ENCODE measurements at regions not wholly inside any gene's neighbourhood (a gene's known extent, or its start where the extent isn't known, plus 50 kb on each side); places are given as distances from the start of the nearest gene placed in this dataset.

DNA sequence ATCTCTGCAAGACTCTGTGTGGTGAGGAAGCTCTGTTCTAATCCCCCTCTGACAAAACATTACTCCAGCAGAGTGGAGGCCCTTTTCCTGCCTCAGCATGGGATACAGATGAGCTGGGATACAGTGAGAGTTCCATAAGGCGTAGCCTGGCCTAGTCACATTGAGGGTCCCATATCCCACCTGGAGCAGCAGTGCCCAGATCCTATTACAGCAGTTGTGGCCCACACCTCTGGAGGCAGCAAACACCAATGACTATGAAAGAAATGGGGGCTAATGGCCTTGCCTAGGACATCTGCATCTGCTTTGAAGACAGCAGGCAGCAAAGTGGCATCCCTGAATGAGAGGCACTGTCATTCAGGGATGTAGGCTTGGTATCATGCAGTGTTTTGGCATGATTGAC, 534.5 kb downstream of the TDRD15 start:
- TF ChIP-seq, protein P1, sequence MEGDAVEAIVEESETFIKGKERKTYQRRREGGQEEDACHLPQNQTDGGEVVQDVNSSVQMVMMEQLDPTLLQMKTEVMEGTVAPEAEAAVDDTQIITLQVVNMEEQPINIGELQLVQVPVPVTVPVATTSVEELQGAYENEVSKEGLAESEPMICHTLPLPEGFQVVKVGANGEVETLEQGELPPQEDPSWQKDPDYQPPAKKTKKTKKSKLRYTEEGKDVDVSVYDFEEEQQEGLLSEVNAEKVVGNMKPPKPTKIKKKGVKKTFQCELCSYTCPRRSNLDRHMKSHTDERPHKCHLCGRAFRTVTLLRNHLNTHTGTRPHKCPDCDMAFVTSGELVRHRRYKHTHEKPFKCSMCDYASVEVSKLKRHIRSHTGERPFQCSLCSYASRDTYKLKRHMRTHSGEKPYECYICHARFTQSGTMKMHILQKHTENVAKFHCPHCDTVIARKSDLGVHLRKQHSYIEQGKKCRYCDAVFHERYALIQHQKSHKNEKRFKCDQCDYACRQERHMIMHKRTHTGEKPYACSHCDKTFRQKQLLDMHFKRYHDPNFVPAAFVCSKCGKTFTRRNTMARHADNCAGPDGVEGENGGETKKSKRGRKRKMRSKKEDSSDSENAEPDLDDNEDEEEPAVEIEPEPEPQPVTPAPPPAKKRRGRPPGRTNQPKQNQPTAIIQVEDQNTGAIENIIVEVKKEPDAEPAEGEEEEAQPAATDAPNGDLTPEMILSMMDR (IDR thresholded peaks at IDR 0.05) = no peak
- TF ChIP-seq POLR2A (IDR thresholded peaks at IDR 0.05) = no peak
- no peak for TF ChIP-seq POLR2AphosphoS5 (IDR thresholded peaks at IDR 0.05)
